HG03521 (cell line): ENCODE measurements at regions not wholly inside any gene's neighbourhood (a gene's known extent, or its start where the extent isn't known, plus 50 kb on each side); places are given as distances from the start of the nearest gene placed in this dataset.

ENCODE experiments used
- ATAC-seq: cut with Tn5 transposase; IDR thresholded peaks from one replicate; pipeline ENCODE4 v1.9.1; 2021; ENCODE audit warnings: mild to moderate bottlenecking, moderate library complexity; ENCODE audit not compliant: unreplicated experiment

- ATAC-seq = no peak
These were observed 122.9 kb downstream of the NXNL2 start for GRCh38 chr9:88657893-88658292.

GRCh38 chr9:88658311-88658822, 123.4 kb downstream of the NXNL2 start:
- ATAC-seq = no peak

GRCh38 chr9:88659126-88659525, 124.1 kb downstream of the NXNL2 start:
- ATAC-seq = no peak

- ATAC-seq = no peak
These were observed 125.6 kb downstream of the NXNL2 start for GRCh38 chr9:88660611-88661010.

GRCh38 chr9:88661759-88662158, 126.8 kb downstream of the NXNL2 start:
- no peak for ATAC-seq

- ATAC-seq = no peak
These were observed 128.9 kb downstream of the NXNL2 start for GRCh38 chr9:88663771-88664419.

GRCh38 chr9:88664773-88665172, 129.8 kb downstream of the NXNL2 start:
- ATAC-seq = no peak

- ATAC-seq = no peak
These were observed 138.1 kb downstream of the NXNL2 start for GRCh38 chr9:88672874-88673689.

- ATAC-seq = no peak
These were observed 138.9 kb downstream of the NXNL2 start for GRCh38 chr9:88673886-88674285.

- ATAC-seq = no peak
These were observed 141.7 kb downstream of the NXNL2 start for GRCh38 chr9:88676644-88677043.

- no peak for ATAC-seq
These were observed 143.0 kb downstream of the NXNL2 start for GRCh38 chr9:88678008-88678407.

GRCh38 chr9:88678431-88678830, 143.5 kb downstream of the NXNL2 start:
- ATAC-seq = no peak

GRCh38 chr9:88680041-88680440, 145.1 kb downstream of the NXNL2 start:
- no peak for ATAC-seq

- no peak for ATAC-seq
These were observed 145.7 kb downstream of the NXNL2 start for GRCh38 chr9:88680505-88681160.

- ATAC-seq = no peak
These were observed 146.5 kb downstream of the NXNL2 start for GRCh38 chr9:88681434-88681833.

- ATAC-seq = no peak
These were observed 147.5 kb downstream of the NXNL2 start for GRCh38 chr9:88682431-88682831.

- ATAC-seq = no peak
These were observed 149.1 kb downstream of the NXNL2 start for GRCh38 chr9:88684046-88684445.

- ATAC-seq = no peak
These were observed 149.9 kb downstream of the NXNL2 start for GRCh38 chr9:88684845-88685244.

GRCh38 chr9:88685966-88686365, 151.0 kb downstream of the NXNL2 start:
- no peak for ATAC-seq

- no peak for ATAC-seq
These were observed 154.7 kb downstream of the NXNL2 start for GRCh38 chr9:88689509-88690298.

- ATAC-seq = no peak
These were observed 155.7 kb downstream of the NXNL2 start for GRCh38 chr9:88690628-88691027.
